Stimulated activated CD4-positive, alpha-beta T cell treated with anti-CD3 and anti-CD28 coated beads, Interleukin-15, amount 100 ng/mL, for 24 hours (primary cell): ENCODE measurements at regions not wholly inside any gene's neighbourhood (a gene's known extent, or its start where the extent isn't known, plus 50 kb on each side); places are given as distances from the start of the nearest gene placed in this dataset.
"Not testable (repeated sequence)": the region's sequence is repeated elsewhere in the genome, so short reads cannot be mapped to it uniquely, and the experiment has no call there.

ENCODE experiments used
- DNase-seq: peaks from one replicate; pipeline ENCODE4 v3.0.0-alpha.2; 2020

DNA sequence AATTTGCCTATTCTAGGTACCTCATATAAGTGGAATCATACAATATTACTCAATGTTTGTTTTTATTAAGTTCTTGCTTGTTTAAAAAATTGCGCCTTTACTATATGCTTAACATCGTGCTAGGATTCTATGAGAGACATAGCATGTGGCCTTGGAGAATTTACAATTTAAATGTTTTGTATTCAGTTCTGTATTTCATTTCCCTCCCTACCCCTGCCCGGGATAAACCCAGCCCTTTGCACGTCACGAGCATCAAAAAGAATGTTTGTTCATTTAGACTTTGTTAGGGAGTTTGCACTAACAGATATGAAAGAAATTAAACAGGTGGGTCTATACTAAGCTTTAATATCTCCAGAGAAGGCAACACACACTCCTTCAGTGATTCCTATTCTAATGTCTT lies 75.7 kb downstream of the C18orf54 start:
- DNase-seq: no peak

GRCh38 chr18:54433857-54434256 lies 76.2 kb downstream of the C18orf54 start:
- no peak for DNase-seq

DNA sequence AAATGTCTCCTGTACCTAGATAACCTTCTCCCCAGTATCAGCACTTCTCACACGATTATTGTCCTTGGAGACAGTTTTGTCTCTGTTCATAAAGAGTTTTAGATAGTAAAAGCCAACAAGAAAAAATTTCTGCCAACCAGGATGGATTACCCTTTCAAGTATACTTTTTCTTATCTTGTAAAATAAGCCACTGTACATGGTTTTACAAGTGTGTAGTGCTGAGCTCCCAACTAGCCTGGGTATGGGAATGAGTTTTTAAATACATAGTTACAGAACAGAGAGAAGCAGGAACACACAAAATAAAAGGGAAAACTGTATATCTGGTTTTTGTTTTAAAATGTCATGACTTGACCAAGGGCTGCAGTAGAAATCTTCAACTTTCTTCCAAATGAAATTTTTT lies 76.7 kb downstream of the C18orf54 start:
- no peak for DNase-seq

- DNase-seq: no peak
These were observed 78.8 kb downstream of the C18orf54 start for GRCh38 chr18:54436501-54436900.

GRCh38 chr18:54440292-54440691 lies 82.6 kb downstream of the C18orf54 start:
- no peak for DNase-seq

DNA sequence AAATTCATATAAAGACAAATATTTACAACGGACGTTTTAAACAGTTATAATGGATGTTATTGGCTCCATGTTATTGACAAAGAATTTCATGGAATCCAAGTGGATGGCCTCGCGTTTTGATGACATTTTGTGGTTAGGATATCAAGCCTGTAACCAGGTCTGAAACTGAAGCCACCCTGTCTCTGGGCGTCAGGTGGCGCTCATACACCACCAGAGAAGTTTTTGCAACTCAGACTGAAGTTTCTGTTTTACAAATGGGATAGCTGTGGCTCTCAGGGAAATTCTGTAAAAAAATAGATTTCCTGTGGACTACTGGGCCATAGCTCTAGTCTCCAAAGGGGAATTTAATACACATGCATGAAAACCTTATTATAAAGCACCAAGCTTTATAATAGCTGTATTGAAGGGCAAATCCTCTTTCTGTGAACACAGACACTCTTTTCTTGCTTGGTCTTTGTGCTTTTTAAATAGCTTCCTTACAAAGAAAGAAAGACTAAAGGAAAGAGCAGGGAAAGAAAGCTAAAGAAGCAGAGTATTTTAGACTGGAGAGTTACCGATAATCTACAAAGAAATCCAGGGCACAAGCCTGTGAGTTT lies 86.7 kb downstream of the C18orf54 start:
- peak; percentile 44 for DNase-seq

DNA sequence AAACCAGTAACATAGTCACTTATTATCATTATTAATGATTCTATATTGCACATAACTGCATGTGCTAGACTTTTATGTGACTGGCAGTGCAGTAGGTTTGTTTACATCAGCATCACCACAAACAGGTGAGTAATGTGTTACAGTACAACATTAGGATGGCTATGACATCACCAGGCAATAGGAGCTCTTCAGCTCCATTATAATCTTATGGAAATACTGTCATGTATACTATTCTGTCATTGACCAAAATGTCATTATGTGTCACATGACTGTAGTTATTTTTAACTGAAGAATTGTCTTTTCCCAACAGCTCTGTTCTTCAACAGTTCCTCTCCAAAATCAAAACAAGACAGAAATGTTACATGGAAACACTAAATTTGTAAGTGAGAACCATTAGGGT lies 96.3 kb downstream of the C18orf54 start:
- no peak for DNase-seq

DNA sequence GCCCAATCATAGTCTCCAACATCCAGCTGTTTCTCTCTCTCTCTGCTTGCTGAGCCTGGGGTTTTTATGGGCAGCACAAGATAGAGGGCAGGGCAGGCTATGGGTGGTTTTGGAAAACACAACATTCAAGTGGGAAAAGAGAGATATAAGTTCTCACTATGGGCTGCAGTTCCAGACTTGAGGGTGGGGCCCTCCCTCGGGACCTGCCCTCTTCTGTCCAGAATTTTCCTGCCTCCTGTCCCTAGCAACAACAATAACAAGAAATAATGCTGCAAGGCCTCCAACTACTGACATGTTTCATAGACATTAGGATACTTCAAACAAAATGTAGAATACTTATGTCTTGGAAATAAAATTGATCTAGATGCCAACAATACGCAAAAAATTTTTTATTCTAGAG lies 107.8 kb downstream of the C18orf54 start:
- DNase-seq: no peak

GRCh38 chr18:54466248-54467005 lies 108.7 kb downstream of the C18orf54 start:
- no peak for DNase-seq

- DNase-seq: no peak
These were observed 111.7 kb upstream of the DYNAP start for GRCh38 chr18:54479365-54479764.

GRCh38 chr18:54480616-54481015 lies 110.4 kb upstream of the DYNAP start:
- DNase-seq: no peak

GRCh38 chr18:54502451-54502850 lies 88.6 kb upstream of the DYNAP start:
- not testable (repeated sequence) for DNase-seq

DNA sequence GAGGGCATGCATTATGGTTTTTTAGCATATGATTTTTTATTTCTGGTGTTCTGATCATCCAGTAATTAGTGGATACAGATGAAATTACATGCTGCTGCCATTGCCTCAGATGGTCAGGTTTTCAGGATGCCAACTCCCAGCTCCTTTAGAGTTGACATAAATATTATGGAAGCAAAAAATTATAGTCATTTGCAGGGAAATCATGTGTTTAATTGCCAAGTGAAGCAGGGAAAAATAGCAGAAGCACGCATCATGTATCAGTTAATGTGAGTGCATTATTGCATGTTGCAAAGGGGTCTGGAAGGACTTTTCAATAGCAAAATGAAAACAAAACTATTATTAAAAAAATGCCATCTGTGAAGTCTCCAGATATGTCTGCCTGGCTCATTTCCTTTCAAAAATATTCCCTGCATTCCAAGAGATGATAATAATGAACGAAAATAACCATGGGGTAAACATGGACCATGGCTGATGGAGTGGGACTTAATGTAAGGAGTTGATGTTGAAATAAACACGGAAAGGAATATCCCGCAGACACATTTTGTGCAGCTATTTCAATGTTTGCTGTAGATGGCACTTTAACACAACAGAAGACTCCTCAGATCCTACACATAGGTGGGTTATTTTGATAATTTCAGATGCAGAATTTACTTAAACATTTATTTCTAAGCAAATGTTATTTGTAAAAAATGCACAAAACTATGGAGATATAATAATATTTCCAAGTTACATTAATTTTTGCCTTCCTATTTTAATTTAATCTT lies 87.7 kb upstream of the DYNAP start:
- no peak for DNase-seq

- DNase-seq: no peak
These were observed 84.4 kb upstream of the DYNAP start for GRCh38 chr18:54506516-54507261.

DNA sequence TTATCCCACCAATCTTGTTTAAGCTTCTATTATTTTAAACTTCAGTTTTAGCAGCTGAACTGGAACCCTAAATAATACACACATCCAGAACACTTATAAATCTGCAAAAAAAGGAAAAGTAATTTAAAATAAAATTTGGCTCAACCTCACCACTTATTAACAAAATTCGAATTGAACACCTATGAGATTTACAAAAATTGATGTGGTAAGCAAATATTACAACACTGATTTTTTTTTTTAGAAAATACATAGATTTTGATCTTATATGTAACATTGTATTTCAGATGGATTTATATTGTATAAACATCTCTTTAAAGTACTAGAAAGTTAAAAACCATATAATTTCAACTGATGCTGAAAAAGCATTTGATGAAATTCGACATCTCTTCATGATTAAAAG lies 81.3 kb upstream of the DYNAP start:
- no peak for DNase-seq

DNA sequence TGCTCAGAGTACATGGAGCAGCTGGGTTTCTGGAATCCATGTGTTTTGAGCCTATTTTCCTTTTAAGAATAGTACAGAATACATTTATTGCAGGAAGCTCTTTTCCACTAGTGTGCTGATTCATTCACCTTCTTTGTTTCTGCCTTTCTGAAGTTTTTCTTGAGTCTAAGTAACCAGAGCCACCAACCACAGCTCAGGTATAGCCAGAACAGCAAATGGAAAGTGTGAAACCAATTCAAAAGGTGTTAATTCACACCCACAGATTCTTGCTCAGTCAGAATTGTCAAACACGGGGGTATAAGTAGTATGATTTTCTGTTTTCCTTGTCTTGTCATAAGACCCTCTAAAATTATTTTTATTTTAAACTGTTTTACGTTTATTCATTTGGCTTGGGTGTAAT lies 75.9 kb upstream of the DYNAP start:
- DNase-seq: no peak

DNA sequence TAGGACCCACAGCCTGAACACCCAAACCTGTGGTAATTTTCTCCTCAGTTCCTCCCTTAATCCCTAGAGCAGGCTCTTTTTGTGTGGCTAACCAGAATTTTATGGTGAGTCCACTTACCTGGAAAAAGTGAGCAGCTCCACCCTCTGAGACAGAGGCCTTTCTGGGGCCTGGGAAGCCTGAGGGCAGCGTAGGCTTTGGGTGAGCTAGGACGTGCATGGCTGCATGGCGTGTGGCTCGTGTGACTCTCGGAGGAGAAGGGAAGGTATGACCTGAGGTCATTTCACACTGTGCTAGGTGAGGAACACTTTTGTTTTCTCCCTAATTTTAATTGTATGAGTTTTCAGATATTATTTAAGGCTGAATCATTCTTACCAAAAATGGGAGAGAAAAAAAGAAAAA lies 73.5 kb upstream of the DYNAP start:
- no peak for DNase-seq

DNA sequence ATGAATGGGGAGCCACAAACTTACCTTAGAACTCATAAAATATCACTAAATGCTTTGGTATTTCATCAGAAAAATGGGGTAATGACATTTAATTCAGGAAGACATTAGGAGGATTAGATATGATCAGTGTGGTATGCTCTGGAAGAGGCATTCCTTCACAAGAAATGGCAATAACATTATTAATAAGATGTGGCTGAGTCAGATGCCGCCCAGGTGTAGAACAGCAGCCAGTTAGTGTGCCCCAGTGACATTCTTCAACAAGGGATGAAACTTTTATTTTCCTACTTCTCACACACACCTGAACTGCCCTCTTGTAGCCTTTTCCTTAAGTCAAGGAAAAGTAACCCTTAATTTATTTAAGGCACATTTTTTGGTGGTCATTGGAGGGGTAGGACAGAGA lies 69.2 kb upstream of the DYNAP start:
- no peak for DNase-seq

GRCh38 chr18:54528942-54529376 lies 62.1 kb upstream of the DYNAP start:
- no peak for DNase-seq

- no peak for DNase-seq
These were observed 61.6 kb upstream of the DYNAP start for GRCh38 chr18:54529444-54529843.

GRCh38 chr18:54530285-54530684 lies 60.8 kb upstream of the DYNAP start:
- no peak for DNase-seq

DNA sequence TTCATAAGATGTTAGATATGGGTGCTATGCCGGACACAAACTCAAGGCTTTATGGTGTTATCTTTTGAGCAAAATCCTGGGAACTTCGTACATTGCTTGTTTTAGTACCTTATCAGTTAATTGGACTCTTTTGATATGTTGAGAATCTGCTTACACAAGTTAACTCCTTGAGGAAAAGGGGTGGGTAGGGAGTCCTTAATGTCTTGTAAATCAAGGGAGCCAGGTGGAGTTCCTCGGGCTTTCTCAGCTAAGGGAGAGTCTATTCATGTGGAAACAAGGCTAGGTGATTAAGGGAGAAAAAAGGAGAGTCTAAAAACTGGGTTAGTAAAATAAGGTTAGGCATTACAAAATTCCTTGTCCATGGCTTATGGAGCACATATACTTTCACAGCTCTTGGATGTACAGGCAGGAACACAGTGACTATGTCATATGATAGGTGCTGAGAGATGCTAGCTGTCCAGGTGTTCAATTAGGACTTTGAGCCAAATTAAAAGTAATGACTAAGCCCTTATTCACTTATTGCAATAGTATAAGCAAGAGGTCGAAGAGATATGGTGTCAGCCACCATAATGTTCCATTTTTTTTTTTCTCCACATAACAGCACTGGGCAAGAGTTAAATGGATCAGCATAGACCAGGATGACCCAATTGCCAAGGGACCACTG lies 59.5 kb upstream of the DYNAP start:
- no peak for DNase-seq

DNA sequence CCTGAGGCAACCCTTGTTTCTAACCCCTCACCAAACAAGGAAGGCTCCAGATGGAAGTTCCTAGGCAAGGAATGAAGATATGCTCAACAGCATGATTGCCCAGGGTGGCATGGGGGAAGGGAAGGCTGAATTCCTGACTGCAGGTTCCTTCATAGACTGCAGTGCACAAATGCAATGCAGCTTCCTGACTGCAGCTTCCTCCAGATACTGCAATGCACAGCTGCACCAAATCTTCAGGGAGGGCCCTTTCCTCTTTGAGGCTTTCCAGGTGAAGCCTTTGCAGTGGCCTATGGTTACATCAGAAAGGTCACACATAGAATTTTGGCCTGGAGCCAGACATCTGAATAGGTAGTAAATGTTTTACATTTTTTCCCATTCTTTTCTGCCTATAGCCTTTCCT lies 58.8 kb upstream of the DYNAP start:
- no peak for DNase-seq
